Keratinocyte (primary cell): ENCODE measurements at regions not wholly inside any gene's neighbourhood (a gene's known extent, or its start where the extent isn't known, plus 50 kb on each side); places are given as distances from the start of the nearest gene placed in this dataset.

Experiments used
- DNase-seq: peaks from one replicate; pipeline ENCODE4 v3.0.0-alpha.2; 2011; ENCODE audit warnings: low read depth, missing footprints, low spot score
- FAIRE-seq: peaks from 2 replicates; lab custom pipeline; 2011; peaks lifted over from hg19 to GRCh38; lab: Jason Lieb, UNC
- H2AFZ ChIP-seq: 2 replicates; pipeline ENCODE4 v1.6.0; 2012; ENCODE audit warnings: low read length, control low read depth, inconsistent platforms; ENCODE audit not compliant: control insufficient read depth
- H3K27ac ChIP-seq: 2 replicates; pipeline ENCODE4 v1.5.1; 2011; ENCODE audit warnings: low read length; ENCODE audit not compliant: control insufficient read depth, insufficient read depth
- H3K27me3 ChIP-seq: 3 replicates; pipeline ENCODE4 v1.6.0; 2011; ENCODE audit warnings: low read length; ENCODE audit not compliant: control insufficient read depth, insufficient read depth; ENCODE audit errors: extremely low read depth
- H3K36me3 ChIP-seq, 2 experiments: 2 replicates in 1 of 2; 3 replicates in 1 of 2; pipeline ENCODE4 v1.5.1; 2011; ENCODE audit warnings: low read length in 2 of 2, mild to moderate bottlenecking in 1 of 2; ENCODE audit not compliant: control insufficient read depth in 2 of 2, insufficient read depth in 2 of 2; ENCODE audit errors: extremely low read depth in 1 of 2
- H3K4me1 ChIP-seq: 3 replicates; pipeline ENCODE4 v1.5.1; 2011; ENCODE audit warnings: low read length; ENCODE audit not compliant: control insufficient read depth, insufficient read depth; ENCODE audit errors: extremely low read depth
- H3K4me2 ChIP-seq: 3 replicates; pipeline ENCODE4 v1.6.0; 2011; ENCODE audit warnings: low read depth, low read length; ENCODE audit not compliant: control insufficient read depth, insufficient read depth; ENCODE audit errors: extremely low read depth
- H3K4me3 ChIP-seq, 3 experiments: fragments of 200-600 bp in 1 of 3; sonication (generic) in 1 of 3; 2 replicates in 2 of 3; 3 replicates in 1 of 3; pipeline ENCODE4 v1.5.1; 2011 to 2016; ENCODE audit warnings: low read length in 3 of 3, mild to moderate bottlenecking in 3 of 3, control low read depth in 2 of 3, inconsistent platforms in 1 of 3, low read depth in 1 of 3, mixed read lengths in 1 of 3, mixed run types in 1 of 3, moderate library complexity in 1 of 3; ENCODE audit not compliant: control insufficient read depth in 2 of 3, insufficient read depth in 2 of 3; ENCODE audit errors: extremely low read depth in 1 of 3
- H3K79me2 ChIP-seq: 2 replicates; pipeline ENCODE4 v1.6.0; 2012; ENCODE audit warnings: low read length; ENCODE audit not compliant: control insufficient read depth, insufficient read depth
- H3K9ac ChIP-seq: 3 replicates; pipeline ENCODE4 v1.6.0; 2011; ENCODE audit warnings: low read length; ENCODE audit not compliant: control insufficient read depth, insufficient read depth; ENCODE audit errors: extremely low read depth
- H3K9me1 ChIP-seq: 3 replicates; pipeline ENCODE4 v1.6.0; 2011; ENCODE audit warnings: low read length; ENCODE audit not compliant: control insufficient read depth, insufficient read depth; ENCODE audit errors: extremely low read depth
- H3K9me3 ChIP-seq: 2 replicates; pipeline ENCODE4 v1.5.1; 2012; ENCODE audit warnings: low read depth, low read length; ENCODE audit not compliant: control insufficient read depth
- H4K20me1 ChIP-seq: 3 replicates; pipeline ENCODE4 v1.6.0; 2011; ENCODE audit warnings: low read length; ENCODE audit not compliant: control insufficient read depth, insufficient read depth; ENCODE audit errors: extremely low read depth
- CTCF ChIP-seq, 3 experiments: IDR thresholded peaks in 1 of 3; conservative IDR thresholded peaks in 1 of 3; optimal IDR thresholded peaks in 1 of 3; 2 replicates in 2 of 3; 3 replicates in 1 of 3; pipeline versions ENCODE3 to v1.5.1; 2011; ENCODE audit warnings: low read length in 3 of 3, mild to moderate bottlenecking in 3 of 3, moderate library complexity in 2 of 3, control low read depth in 1 of 3, inconsistent platforms in 1 of 3; ENCODE audit not compliant: insufficient read depth in 2 of 3; ENCODE audit errors: extremely low read depth in 1 of 3
- EZH2 ChIP-seq: IDR thresholded peaks from one replicate; pipeline ENCODE4 v1.6.1; 2012; ENCODE audit warnings: inconsistent platforms, mild to moderate bottlenecking, low read length, moderate library complexity
- dilution Hi-C: fragments of 300-500 bp; cut with MboI; formaldehyde crosslinking; loops from one replicate; pipeline ENCODE4 v1.7.0; 2020; ENCODE audit warnings: low sequenced_read_pairs; ENCODE audit not compliant: extremely low pct_ligation_motif_present

- Histone ChIP-seq H3K9ac (no peak overlapping the region), H2AFZ (no peak overlapping the region), H3K4me1 (no peaks in the 10 kb centered on the region), H4K20me1 (no peaks in the 10 kb centered on the region), H3K79me2 (no peaks in the 10 kb centered on the region), H3K4me2 (no peak overlapping the region), H3K27ac (no peak overlapping the region), H3K36me3 (no peaks in the 10 kb centered on the region), H3K9me1 (no peaks in the 10 kb centered on the region), H3K9me3 (no peaks in the 10 kb centered on the region), H3K4me3 (no peak overlapping the region), H3K27me3 (no peaks in the 10 kb centered on the region)
- DNase-seq (no peak), FAIRE-seq (no peak)
- TF ChIP-seq EZH2 = no peak
- dilution Hi-C loops = no loop called here
Measured at GRCh38 chr2:66122516-66122915, 312.4 kb upstream of the MEIS1 start.

- no peaks in the 10 kb centered on the region for H3K79me2 ChIP-seq
- H3K4me3 ChIP-seq = no peak overlapping the region
- H4K20me1 ChIP-seq = no peaks in the 10 kb centered on the region
- dilution Hi-C loops = no loop called here
- no peaks in the 10 kb centered on the region for H3K27me3 ChIP-seq
- H3K9me1 ChIP-seq = no peaks in the 10 kb centered on the region
- FAIRE-seq = no peak
- H2AFZ ChIP-seq = no peak overlapping the region
- TF ChIP-seq CTCF (optimal IDR thresholded peaks at IDR 0.05 in 1 of 3, IDR thresholded peaks at IDR 0.05 in 1 of 3, conservative IDR thresholded peaks at IDR 0.05 in 1 of 3; ENCODE audit: extremely low read depth in 1 of 3, insufficient read depth in 2 of 3, low read length in 3 of 3) (no peak), EZH2 (no peak)
- DNase-seq = no peak
- no peak overlapping the region for H3K4me2 ChIP-seq
- no peak overlapping the region for H3K9ac ChIP-seq
- H3K27ac ChIP-seq = no peak overlapping the region
- H3K4me1 ChIP-seq = no peaks in the 10 kb centered on the region
- H3K9me3 ChIP-seq = no peaks in the 10 kb centered on the region
- H3K36me3 ChIP-seq = no peaks in the 10 kb centered on the region
Measured at GRCh38 chr2:66121946-66122345, 313.0 kb upstream of the MEIS1 start.

GRCh38 chr2:66113988-66114625 is 320.8 kb upstream of the MEIS1 start:
- dilution Hi-C loops = no loop called here
- no peaks in the 10 kb centered on the region for H3K36me3 ChIP-seq
- no peak overlapping the region for H3K27ac ChIP-seq
- no peaks in the 10 kb centered on the region for H3K4me1 ChIP-seq
- no peak for TF ChIP-seq EZH2
- TF ChIP-seq CTCF (optimal IDR thresholded peaks at IDR 0.05 in 1 of 3, IDR thresholded peaks at IDR 0.05 in 1 of 3, conservative IDR thresholded peaks at IDR 0.05 in 1 of 3; ENCODE audit: extremely low read depth in 1 of 3, insufficient read depth in 2 of 3, low read length in 3 of 3) = no peak
- FAIRE-seq (no peak), DNase-seq (no peak)
- no peaks in the 10 kb centered on the region for H3K79me2 ChIP-seq
- no peaks in the 10 kb centered on the region for H3K9me1 ChIP-seq
- no peaks in the 10 kb centered on the region for H3K27me3 ChIP-seq
- no peaks in the 10 kb centered on the region for H4K20me1 ChIP-seq
- no peak overlapping the region for H2AFZ ChIP-seq
- H3K9ac ChIP-seq = no peak overlapping the region
- no peak overlapping the region for H3K4me3 ChIP-seq
- H3K9me3 ChIP-seq = no peaks in the 10 kb centered on the region
- no peak overlapping the region for H3K4me2 ChIP-seq
